ENCODE measurements at regions not wholly inside any gene's neighbourhood (a gene's known extent, or its start where the extent isn't known, plus 50 kb on each side); places are given as distances from the start of the nearest gene placed in this dataset.

DNA sequence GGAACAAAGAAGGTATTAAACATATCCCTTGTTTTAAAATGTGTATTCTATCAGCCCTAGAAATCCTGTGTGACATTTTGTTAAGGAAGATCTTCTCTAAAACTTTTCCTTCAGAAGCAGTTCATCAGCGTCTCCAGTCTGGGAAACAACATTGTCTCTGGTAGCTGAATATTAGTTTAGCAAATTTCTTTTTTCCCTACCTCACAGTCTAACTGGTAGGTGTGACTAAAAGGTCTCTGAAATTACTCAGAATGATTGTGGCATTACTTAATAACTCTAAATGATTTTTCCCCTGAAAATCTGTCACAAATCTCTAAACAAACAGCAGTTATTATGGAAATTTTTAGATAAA is 1044.8 kb downstream of the FLRT2 start:
- TF ChIP-seq, protein P1, sequence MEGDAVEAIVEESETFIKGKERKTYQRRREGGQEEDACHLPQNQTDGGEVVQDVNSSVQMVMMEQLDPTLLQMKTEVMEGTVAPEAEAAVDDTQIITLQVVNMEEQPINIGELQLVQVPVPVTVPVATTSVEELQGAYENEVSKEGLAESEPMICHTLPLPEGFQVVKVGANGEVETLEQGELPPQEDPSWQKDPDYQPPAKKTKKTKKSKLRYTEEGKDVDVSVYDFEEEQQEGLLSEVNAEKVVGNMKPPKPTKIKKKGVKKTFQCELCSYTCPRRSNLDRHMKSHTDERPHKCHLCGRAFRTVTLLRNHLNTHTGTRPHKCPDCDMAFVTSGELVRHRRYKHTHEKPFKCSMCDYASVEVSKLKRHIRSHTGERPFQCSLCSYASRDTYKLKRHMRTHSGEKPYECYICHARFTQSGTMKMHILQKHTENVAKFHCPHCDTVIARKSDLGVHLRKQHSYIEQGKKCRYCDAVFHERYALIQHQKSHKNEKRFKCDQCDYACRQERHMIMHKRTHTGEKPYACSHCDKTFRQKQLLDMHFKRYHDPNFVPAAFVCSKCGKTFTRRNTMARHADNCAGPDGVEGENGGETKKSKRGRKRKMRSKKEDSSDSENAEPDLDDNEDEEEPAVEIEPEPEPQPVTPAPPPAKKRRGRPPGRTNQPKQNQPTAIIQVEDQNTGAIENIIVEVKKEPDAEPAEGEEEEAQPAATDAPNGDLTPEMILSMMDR (IDR thresholded peaks at IDR 0.05; ENCODE audit: low read length) = no peak
- TF ChIP-seq EZH2 (optimal IDR thresholded peaks at IDR 0.05; ENCODE audit: low read depth, low read length) = no peak
